ENCODE measurements at regions not wholly inside any gene's neighbourhood (a gene's known extent, or its start where the extent isn't known, plus 50 kb on each side); places are given as distances from the start of the nearest gene placed in this dataset.

DNA sequence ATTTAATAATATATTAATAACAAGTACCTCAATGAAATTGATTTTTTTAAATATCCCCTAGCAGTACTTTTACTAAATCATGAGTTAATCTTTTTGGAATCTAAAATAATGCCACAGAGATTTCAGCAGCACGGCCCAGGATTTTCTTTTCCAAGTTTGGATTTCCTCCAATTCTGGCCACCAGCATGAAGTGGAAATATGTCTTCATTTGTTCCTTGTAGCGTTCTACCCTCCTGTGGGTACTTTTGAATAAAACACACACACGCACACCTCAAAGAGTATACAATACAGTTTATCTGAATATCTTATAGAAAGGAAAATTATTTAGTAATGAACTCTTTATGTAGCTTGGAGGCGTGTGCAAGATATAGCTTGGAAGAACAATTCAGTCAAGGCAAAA lies 125.1 kb upstream of the STT3B start:
- TF ChIP-seq CTCF (IDR thresholded peaks at IDR 0.05; ENCODE audit: insufficient read depth, low read length, poor library complexity, severe bottlenecking): no peak
- Histone ChIP-seq H3K27me3 (replicated peaks; ENCODE audit: control insufficient read depth, insufficient read depth, low read length) (no peaks in the 10 kb centered on the region), H3K36me3 (ENCODE audit: control insufficient read depth, insufficient read depth, low read length) (no peaks in the 10 kb centered on the region), H3K4me3 (replicated peaks; ENCODE audit: low read depth, low read length) (no peak overlapping the region)
- no peak for DNase-seq (ENCODE audit: extremely low read depth, insufficient read length)

DNA sequence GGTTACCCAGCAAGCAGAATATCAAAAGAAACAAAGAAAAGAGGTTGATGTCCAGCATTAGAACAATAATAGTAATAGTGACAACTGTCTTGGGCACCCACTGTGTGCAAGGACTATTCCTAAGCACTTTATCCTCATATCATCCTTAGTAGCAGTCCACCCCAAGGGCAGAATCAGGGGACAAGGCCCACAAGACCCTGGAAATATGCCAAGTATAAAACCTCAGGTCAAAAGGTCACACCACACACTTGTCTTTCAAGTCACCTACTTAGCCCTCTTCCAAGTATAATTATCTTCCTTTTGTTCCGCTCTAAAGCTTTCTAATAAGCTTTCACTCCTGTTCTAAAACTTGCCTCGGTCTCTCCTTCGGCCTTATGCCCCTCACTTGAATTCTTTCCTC lies 124.0 kb upstream of the STT3B start:
- Histone ChIP-seq H3K4me3 (replicated peaks; ENCODE audit: low read depth, low read length) (no peak overlapping the region), H3K36me3 (ENCODE audit: control insufficient read depth, insufficient read depth, low read length) (no peaks in the 10 kb centered on the region), H3K27me3 (replicated peaks; ENCODE audit: control insufficient read depth, insufficient read depth, low read length) (no peaks in the 10 kb centered on the region)
- TF ChIP-seq CTCF (IDR thresholded peaks at IDR 0.05; ENCODE audit: insufficient read depth, low read length, poor library complexity, severe bottlenecking): no peak
- no peak for DNase-seq (ENCODE audit: extremely low read depth, insufficient read length)

DNA sequence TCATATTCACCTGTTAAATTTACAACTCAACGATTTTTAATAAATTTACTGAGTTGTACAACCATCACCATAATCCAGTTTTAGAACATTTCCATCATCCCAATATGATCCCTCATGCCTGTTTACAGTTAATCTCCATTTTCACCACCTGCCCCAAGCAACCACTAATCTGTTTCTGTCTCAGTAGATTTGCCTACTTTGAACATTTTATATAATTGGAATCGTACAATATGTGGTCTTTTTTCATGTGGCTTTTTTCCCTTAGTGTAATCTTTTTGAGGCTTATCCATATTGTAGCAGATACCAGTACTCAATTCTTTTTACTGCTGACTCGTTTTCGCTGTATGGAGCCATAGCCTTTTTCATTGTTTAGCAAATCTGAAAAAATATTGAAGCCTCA lies 123.3 kb upstream of the STT3B start:
- H3K36me3 ChIP-seq (ENCODE audit: control insufficient read depth, insufficient read depth, low read length): no peaks in the 10 kb centered on the region
- H3K4me3 ChIP-seq (replicated peaks; ENCODE audit: low read depth, low read length): no peak overlapping the region
- no peak for TF ChIP-seq CTCF (IDR thresholded peaks at IDR 0.05; ENCODE audit: insufficient read depth, low read length, poor library complexity, severe bottlenecking)
- DNase-seq (ENCODE audit: extremely low read depth, insufficient read length): no peak
- H3K27me3 ChIP-seq (replicated peaks; ENCODE audit: control insufficient read depth, insufficient read depth, low read length): no peaks in the 10 kb centered on the region

- DNase-seq (ENCODE audit: extremely low read depth, insufficient read length): no peak
- TF ChIP-seq CTCF (IDR thresholded peaks at IDR 0.05; ENCODE audit: insufficient read depth, low read length, poor library complexity, severe bottlenecking): no peak
- Histone ChIP-seq H3K4me3 (replicated peaks; ENCODE audit: low read depth, low read length) (no peak overlapping the region), H3K36me3 (ENCODE audit: control insufficient read depth, insufficient read depth, low read length) (no peaks in the 10 kb centered on the region), H3K27me3 (replicated peaks; ENCODE audit: control insufficient read depth, insufficient read depth, low read length) (no peaks in the 10 kb centered on the region)
Observed at GRCh38 chr3:31409866-31410265, 122.9 kb upstream of the STT3B start.

DNA sequence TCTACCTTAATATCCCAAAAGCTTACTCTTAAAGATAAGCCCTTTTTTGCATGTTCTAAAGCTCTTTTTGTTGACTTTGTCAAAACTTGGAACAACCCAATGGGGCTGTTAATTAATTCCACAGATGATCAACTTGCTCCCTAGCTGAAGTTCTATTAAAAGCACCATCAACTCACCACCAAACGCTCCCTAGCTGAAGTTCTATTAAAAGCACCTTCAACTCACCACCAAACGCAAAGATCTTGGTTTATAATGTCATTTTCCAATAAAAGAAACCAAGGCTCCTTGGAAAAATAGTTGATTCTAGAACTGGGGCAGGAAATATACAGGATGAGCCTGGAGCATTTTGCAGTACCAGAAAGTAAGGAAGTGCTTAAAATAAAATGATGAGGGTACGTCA lies 122.3 kb upstream of the STT3B start:
- no peak overlapping the region for H3K4me3 ChIP-seq (replicated peaks; ENCODE audit: low read depth, low read length)
- no peak for DNase-seq (ENCODE audit: extremely low read depth, insufficient read length)
- H3K27me3 ChIP-seq (replicated peaks; ENCODE audit: control insufficient read depth, insufficient read depth, low read length): no peaks in the 10 kb centered on the region
- no peaks in the 10 kb centered on the region for H3K36me3 ChIP-seq (ENCODE audit: control insufficient read depth, insufficient read depth, low read length)
- no peak for TF ChIP-seq CTCF (IDR thresholded peaks at IDR 0.05; ENCODE audit: insufficient read depth, low read length, poor library complexity, severe bottlenecking)

- no peaks in the 10 kb centered on the region; the same call in 1 of the 2 replicates for H3K27me3 ChIP-seq (replicated peaks; ENCODE audit: control insufficient read depth, insufficient read depth, low read length)
- TF ChIP-seq CTCF (IDR thresholded peaks at IDR 0.05; ENCODE audit: insufficient read depth, low read length, poor library complexity, severe bottlenecking): no peak
- H3K4me3 ChIP-seq (replicated peaks; ENCODE audit: low read depth, low read length): no peak overlapping the region
- H3K36me3 ChIP-seq (ENCODE audit: control insufficient read depth, insufficient read depth, low read length): no peaks in the 10 kb centered on the region
- DNase-seq (ENCODE audit: extremely low read depth, insufficient read length): no peak
Observed at GRCh38 chr3:31412832-31413231, 119.9 kb upstream of the STT3B start.
